GM12891 (cell line): ENCODE measurements at regions not wholly inside any gene's neighbourhood (a gene's known extent, or its start where the extent isn't known, plus 50 kb on each side); places are given as distances from the start of the nearest gene placed in this dataset.

Source experiments
- PAX5 ChIP-seq: IDR thresholded peaks from 2 replicates; pipeline ENCODE4 v1.6.1; 2011; ENCODE audit warnings: low read length, moderate library complexity, mild to moderate bottlenecking; ENCODE audit not compliant: insufficient read depth, severe bottlenecking
- POLR2A ChIP-seq: IDR thresholded peaks from 2 replicates; pipeline ENCODE4 v1.6.1; 2011; ENCODE audit warnings: low read depth, low read length, control low read depth
- POLR2AphosphoS5 ChIP-seq: IDR thresholded peaks from 2 replicates; pipeline ENCODE4 v1.6.1; 2011; ENCODE audit warnings: low read depth, low read length, control low read depth
- POU2F2 ChIP-seq: IDR thresholded peaks from 2 replicates; pipeline ENCODE4 v1.6.1; 2011; ENCODE audit warnings: low read depth, mild to moderate bottlenecking, control low read depth, low read length, moderate library complexity
- SPI1 ChIP-seq: IDR thresholded peaks from 2 replicates; pipeline ENCODE4 v1.6.1; 2011; ENCODE audit warnings: low read depth, low read length, control low read depth
- TAF1 ChIP-seq: IDR thresholded peaks from 2 replicates; pipeline ENCODE4 v1.6.1; 2011; ENCODE audit warnings: low read depth, low read length, control low read depth

DNA sequence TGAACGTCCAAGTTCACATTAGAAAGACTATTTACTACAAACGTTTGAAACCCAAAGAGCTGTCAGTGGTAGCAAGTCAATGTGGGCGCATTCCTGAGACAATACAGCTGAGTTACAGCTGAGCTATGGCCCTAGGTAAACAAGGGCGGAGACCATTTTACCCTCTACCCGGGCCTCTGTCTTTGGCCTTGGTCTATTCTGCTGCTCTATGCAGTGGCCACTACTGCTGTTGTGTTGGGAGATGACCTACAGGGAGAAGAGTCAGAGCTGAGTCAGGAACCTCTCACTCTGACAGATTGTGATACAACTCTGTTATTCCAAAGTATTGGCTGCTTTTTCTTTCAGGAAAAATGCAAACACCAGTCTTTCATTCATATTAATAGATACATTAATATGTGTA is 700.6 kb downstream of the SEMA5A start:
- TF ChIP-seq TAF1 (no peak), POLR2AphosphoS5 (no peak), POLR2A (no peak), SPI1 (no peak), POU2F2 (no peak), PAX5 (no peak)
